Stomach smooth muscle (tissue), 2 donors: ENCODE measurements at regions not wholly inside any gene's neighbourhood (a gene's known extent, or its start where the extent isn't known, plus 50 kb on each side); places are given as distances from the start of the nearest gene placed in this dataset.

ENCODE experiments used
- H3K27ac ChIP-seq: one replicate; pipeline ENCODE4 v1.7.0; 2013; ENCODE audit warnings: mild to moderate bottlenecking, low read length, inconsistent platforms
- H3K27me3 ChIP-seq, 2 donors: one replicate each; pipeline ENCODE4 v1.7.0; 2013; ENCODE audit warnings: low read length in 2 of 2; ENCODE audit not compliant: insufficient read depth in 2 of 2, control insufficient read depth in 1 of 2
- H3K36me3 ChIP-seq, 2 donors: one replicate each; pipeline ENCODE4 v1.7.0; 2013; ENCODE audit warnings: low read length in 2 of 2; ENCODE audit not compliant: control insufficient read depth in 2 of 2, insufficient read depth in 2 of 2
- H3K4me1 ChIP-seq: one replicate; pipeline ENCODE4 v1.7.0; 2013; ENCODE audit warnings: low read length; ENCODE audit not compliant: control insufficient read depth, insufficient read depth
- H3K4me3 ChIP-seq, 2 donors: one replicate each; pipeline ENCODE4 v1.7.0; 2013; ENCODE audit warnings: low read length in 2 of 2
- H3K9ac ChIP-seq, 2 donors: one replicate each; pipeline ENCODE4 v1.7.0; 2013; ENCODE audit warnings: low read length in 2 of 2, mild to moderate bottlenecking in 1 of 2
- H3K9me3 ChIP-seq, 2 donors: one replicate each; pipeline ENCODE4 v1.7.0; 2013; ENCODE audit warnings: low read length in 2 of 2; ENCODE audit not compliant: control insufficient read depth in 2 of 2
- donor health status: healthy.
- donor health status: Pancreatic carcinoma.

DNA sequence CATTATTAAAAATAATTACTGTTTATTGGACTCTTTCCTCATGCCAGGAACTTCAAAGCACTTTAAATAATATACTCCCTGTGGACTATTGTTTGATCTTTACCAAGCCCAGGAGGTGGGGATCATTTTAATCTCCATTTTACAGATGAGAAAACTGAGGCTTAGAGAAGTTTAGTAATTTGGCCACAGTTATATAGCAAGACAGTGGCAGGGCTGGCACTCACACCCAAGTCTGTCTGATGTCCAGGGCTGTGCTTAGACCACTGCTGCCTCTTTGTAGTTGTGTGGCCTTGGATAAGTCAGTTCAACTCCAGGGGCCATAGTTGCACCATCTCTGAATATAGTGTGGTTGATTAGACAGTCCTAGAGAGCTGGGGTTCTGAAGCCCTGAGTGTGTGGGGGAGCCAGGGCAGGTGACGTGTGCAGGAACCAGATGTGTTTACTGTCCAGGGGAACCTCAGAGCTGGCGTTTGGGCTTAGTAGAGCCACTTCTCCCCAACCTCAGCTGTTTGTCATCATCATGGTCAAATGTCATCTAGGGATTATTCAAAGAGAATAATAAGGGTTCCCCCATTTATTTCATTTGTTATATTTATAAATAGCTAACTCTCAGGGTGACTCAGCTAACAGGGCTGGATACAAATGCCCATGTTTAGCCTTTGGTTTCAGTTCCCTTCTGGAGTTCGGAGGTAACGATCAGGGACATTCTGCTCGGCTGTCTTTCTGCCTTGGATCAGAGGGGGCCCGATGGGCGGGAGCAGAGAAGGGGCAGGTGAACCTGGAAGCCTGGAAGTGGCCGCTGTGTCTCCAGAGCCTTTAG lies 68.0 kb downstream of the BOLA3 start:
- H3K27ac ChIP-seq = peak overlapping the region; percentile 11
- H3K27me3 ChIP-seq = no peaks in the 10 kb centered on the region
- H3K9me3 ChIP-seq = no peaks in the 10 kb centered on the region
- peak overlapping the region; percentile 41 to 64 for H3K4me3 ChIP-seq
- H3K4me1 ChIP-seq = peaks cover 15% of the 10 kb centered on the region
- H3K9ac ChIP-seq = peak overlapping the region; percentile 59 to 62
- peaks cover 0 to 11% of the 10 kb centered on the region in 2 donors for H3K36me3 ChIP-seq

DNA sequence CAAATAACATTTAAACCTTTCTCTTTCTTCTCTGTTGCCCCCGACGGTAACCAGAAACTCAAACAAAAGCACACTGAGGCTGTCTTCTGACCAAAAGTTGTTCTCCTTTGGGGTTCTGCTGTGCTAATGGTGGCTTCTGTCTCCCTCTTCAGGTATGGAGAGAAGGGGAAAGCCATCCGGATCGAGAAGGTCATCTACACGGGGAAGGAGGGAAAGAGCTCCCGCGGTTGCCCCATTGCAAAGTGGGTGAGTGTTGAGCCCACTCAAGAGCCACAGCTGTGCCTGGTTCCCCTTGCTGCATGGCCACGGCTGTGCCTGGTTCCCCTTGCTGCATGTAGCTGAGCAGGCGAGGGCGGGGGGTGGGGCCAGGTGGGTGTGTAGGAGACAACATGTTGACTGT lies 67.4 kb downstream of the BOLA3 start:
- peak overlapping the region; percentile 11 for H3K27ac ChIP-seq
- H3K27me3 ChIP-seq = no peaks in the 10 kb centered on the region
- peaks cover 0 to 11% of the 10 kb centered on the region in 2 donors for H3K36me3 ChIP-seq
- H3K9me3 ChIP-seq = no peaks in the 10 kb centered on the region
- peak overlapping the region; percentile 41 to 64 for H3K4me3 ChIP-seq
- H3K4me1 ChIP-seq = peaks cover 15% of the 10 kb centered on the region
- peak overlapping the region; percentile 59 to 62 for H3K9ac ChIP-seq

DNA sequence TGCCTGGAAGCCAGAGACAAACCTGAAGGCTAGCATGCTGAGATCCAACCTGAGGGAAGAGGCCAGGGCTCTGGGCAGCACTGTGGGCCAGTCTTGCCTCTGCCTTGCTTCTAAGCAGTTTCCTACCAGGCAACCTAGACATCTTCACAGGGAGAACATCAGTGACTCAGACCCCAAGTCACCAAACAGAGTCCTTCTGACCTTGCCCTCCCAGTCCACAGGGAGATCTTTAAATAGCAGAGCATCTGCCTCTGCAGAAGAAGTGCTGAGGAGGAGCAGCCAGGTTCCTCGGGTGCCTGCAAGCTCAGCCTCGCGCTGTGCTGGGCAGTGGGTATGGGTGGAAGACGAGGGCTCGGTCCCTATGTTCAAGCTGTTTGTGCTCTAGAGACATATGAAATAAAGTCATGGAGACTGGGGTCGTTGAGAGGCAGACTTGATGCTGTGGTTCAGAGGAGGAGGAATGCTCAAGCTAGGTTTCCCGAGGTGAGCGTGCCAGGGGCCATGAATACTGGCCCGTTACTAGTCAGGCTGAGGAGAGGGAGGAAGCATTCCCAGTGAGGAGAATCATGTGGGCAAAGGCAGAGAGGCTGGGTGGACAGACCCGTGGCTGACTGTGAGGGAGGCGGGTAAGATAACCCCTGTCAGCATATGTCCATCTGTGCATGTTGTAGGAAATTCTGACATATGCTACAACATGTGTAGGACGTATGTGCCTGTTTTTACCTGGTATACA lies 66.5 kb downstream of the BOLA3 start:
- Histone ChIP-seq H3K9ac (no peak overlapping the region), H3K27me3 (no peaks in the 10 kb centered on the region), H3K4me3 (no peak overlapping the region), H3K4me1 (peaks cover 15% of the 10 kb centered on the region), H3K27ac (no peak overlapping the region), H3K9me3 (no peaks in the 10 kb centered on the region), H3K36me3 (peaks cover 0 to 11% of the 10 kb centered on the region in 2 donors)

DNA sequence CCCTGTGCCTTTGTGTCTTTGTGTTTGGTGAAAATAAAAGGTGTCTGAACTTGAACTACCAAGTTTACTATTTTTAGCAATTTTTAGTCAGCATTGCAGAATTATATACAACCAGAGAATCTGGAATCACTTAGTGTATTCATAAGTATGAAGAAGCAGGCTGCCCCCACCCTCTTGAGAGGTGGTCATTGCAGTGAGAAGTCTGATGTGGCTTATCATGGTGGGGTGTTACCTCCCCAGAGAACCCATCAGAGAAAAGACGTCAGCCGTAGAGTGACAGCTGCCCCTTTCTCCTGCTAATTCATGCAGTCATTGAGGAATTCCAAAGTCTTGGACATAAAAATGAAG lies 66.0 kb downstream of the BOLA3 start:
- Histone ChIP-seq H3K4me1 (peaks cover 15% of the 10 kb centered on the region), H3K27me3 (no peaks in the 10 kb centered on the region), H3K4me3 (no peak overlapping the region), H3K27ac (no peak overlapping the region), H3K36me3 (peaks cover 0 to 11% of the 10 kb centered on the region in 2 donors), H3K9ac (no peak overlapping the region), H3K9me3 (no peaks in the 10 kb centered on the region)

DNA sequence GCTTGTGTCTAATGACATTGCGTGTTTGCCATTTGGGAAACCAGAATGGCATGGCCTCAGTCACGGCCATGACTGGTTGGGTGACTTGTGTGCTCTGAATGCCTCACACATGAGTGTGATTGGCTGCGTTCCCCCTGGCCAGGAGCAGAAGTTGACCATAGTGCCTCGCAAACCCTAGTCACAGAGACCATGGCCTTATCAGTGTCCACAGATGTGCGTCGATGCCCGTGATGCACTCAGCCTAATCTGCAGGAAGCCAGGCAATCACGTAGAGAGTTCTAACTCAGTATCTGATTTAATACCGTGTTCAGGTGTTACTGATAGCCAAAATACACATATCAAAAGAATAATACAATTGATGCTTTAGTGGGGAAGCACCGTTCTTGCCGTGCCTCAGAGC lies 64.0 kb downstream of the BOLA3 start:
- H3K27me3 ChIP-seq = no peaks in the 10 kb centered on the region
- H3K9me3 ChIP-seq = no peaks in the 10 kb centered on the region
- H3K27ac ChIP-seq = no peak overlapping the region
- H3K4me1 ChIP-seq = peaks cover 15% of the 10 kb centered on the region
- H3K4me3 ChIP-seq = no peak overlapping the region
- no peak overlapping the region for H3K9ac ChIP-seq
- peaks cover 0 to 11% of the 10 kb centered on the region in 2 donors for H3K36me3 ChIP-seq
